ENCODE measurements at regions not wholly inside any gene's neighbourhood (a gene's known extent, or its start where the extent isn't known, plus 50 kb on each side); places are given as distances from the start of the nearest gene placed in this dataset.

GRCh38 chr9:82302968-82303655 lies 314.5 kb downstream of the SPATA31D1 start:
- TF ChIP-seq CTCF (IDR thresholded peaks at IDR 0.05; ENCODE audit: low read depth, low read length) = no peak
- no peak for DNase-seq (ENCODE audit: low read depth in 2 of 2)
- H3K4me3 ChIP-seq (replicated peaks in 1 of 2; ENCODE audit: low read depth in 2 of 2, low read length in 2 of 2) = no peak overlapping the region

GRCh38 chr9:82308836-82309235 lies 320.3 kb downstream of the SPATA31D1 start:
- TF ChIP-seq CTCF (IDR thresholded peaks at IDR 0.05; ENCODE audit: low read depth, low read length) = no peak
- DNase-seq (ENCODE audit: low read depth in 2 of 2) = no peak
- no peak overlapping the region for H3K4me3 ChIP-seq (replicated peaks in 1 of 2; ENCODE audit: low read depth in 2 of 2, low read length in 2 of 2)

GRCh38 chr9:82313697-82314096 lies 325.1 kb downstream of the SPATA31D1 start:
- DNase-seq (ENCODE audit: low read depth in 2 of 2) = no peak
- no peak overlapping the region for H3K4me3 ChIP-seq (replicated peaks in 1 of 2; ENCODE audit: low read depth in 2 of 2, low read length in 2 of 2)
- no peak for TF ChIP-seq CTCF (IDR thresholded peaks at IDR 0.05; ENCODE audit: low read depth, low read length)

- DNase-seq (ENCODE audit: low read depth in 2 of 2) = peak in 1 of 2 donors; percentile 26
- no peak overlapping the region for H3K4me3 ChIP-seq (replicated peaks in 1 of 2; ENCODE audit: low read depth in 2 of 2, low read length in 2 of 2)
- no peak for TF ChIP-seq CTCF (IDR thresholded peaks at IDR 0.05; ENCODE audit: low read depth, low read length)
Measured at GRCh38 chr9:82320566-82320965, 332.0 kb downstream of the SPATA31D1 start.

GRCh38 chr9:82325907-82326306 lies 337.3 kb downstream of the SPATA31D1 start:
- H3K4me3 ChIP-seq (replicated peaks in 1 of 2; ENCODE audit: low read depth in 2 of 2, low read length in 2 of 2) = no peak overlapping the region
- DNase-seq (ENCODE audit: low read depth in 2 of 2) = no peak
- TF ChIP-seq CTCF (IDR thresholded peaks at IDR 0.05; ENCODE audit: low read depth, low read length) = no peak

- no peak for DNase-seq (ENCODE audit: low read depth in 2 of 2)
Measured at GRCh38 chr9:82327641-82328040, 339.1 kb downstream of the SPATA31D1 start.

More at GRCh38 chr9:82327641-82328040, 339.1 kb downstream of the SPATA31D1 start:
- H3K4me3 ChIP-seq (replicated peaks in 1 of 2; ENCODE audit: low read depth in 2 of 2, low read length in 2 of 2) = no peak overlapping the region
- no peak for TF ChIP-seq CTCF (IDR thresholded peaks at IDR 0.05; ENCODE audit: low read depth, low read length)

Measured in cardiac fibroblast (primary cell).